NCI-H2107 treated with DMSO at 0.1 percent for 48 hours (cell line): ENCODE measurements at regions not wholly inside any gene's neighbourhood (a gene's known extent, or its start where the extent isn't known, plus 50 kb on each side); places are given as distances from the start of the nearest gene placed in this dataset.
A peak's percentile ranks its signal among the peaks of the same experiment; 100 is the strongest.

Experiments used
- DNase-seq: peaks from one replicate; lab custom pipeline; 2025; ENCODE audit not compliant: unreplicated experiment; lab: John Stamatoyannopoulos, UW

GRCh38 chr4:20395160-20395773 is 143.6 kb downstream of the SLIT2 start:
- peak; percentile 4 for DNase-seq

DNA sequence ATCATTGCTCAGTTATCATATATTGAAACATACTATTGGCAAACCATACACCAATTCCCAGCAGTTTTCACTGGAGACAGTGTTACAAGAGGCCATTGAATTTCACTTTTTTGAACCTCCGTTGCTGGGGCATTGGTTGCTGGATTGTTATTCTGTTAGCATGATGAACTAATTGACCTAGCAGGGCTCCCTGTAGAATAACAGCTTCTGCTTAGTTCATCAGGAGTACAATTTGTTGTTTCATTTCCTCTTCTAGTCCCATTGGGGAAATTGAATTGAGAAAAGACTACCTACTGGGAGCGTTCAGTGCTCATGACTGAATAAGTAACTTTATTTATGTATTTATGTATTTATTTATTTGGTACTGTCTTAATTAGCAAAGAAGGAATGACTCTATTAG is 151.6 kb downstream of the SLIT2 start:
- no peak for DNase-seq

DNA sequence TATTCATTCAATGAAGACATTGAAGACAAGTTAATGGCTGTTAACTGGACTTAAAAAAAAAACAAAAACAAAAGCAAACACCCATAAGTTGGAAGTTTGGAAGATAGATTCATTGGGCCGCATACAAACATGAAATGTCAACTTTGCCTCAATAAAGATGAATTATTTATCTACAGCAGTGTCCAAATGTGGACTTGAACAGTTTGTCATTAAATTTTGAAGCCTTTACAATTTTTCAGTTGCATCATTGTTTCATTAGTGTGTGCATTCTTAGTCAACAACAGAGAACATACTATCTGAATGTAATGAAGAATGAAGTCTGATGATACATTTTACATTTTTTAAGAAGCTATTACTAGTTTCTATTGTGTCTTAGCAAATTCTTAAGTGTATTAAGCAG is 152.1 kb downstream of the SLIT2 start:
- no peak for DNase-seq

- no peak for DNase-seq
Measured at GRCh38 chr4:20408611-20409010, 156.9 kb downstream of the SLIT2 start.

- DNase-seq = no peak
Measured at GRCh38 chr4:20412072-20412471, 160.4 kb downstream of the SLIT2 start.

DNA sequence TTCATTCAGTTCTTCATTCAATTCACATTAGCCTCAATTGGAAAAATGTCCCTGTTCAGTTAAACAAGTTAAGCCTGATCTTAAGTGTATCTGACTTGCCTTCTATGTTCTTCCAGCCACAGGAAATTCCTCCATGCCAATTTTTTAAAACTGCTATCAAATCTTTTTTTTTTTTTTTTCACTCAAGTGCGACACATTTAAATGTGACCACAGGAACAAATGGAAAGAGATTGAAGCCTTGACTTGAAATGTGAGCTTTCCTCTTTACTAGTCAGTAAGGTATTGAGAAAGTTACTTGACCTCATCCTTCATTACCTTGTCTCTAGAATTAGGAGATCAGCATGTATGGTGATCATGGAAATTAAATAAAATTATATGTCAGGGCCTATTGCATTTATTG is 165.1 kb downstream of the SLIT2 start:
- DNase-seq = no peak

- DNase-seq = peak; percentile 6
Measured at GRCh38 chr4:20418861-20419451, 167.3 kb downstream of the SLIT2 start.

- DNase-seq = no peak
Measured at GRCh38 chr4:20420916-20421602, 169.4 kb downstream of the SLIT2 start.

DNA sequence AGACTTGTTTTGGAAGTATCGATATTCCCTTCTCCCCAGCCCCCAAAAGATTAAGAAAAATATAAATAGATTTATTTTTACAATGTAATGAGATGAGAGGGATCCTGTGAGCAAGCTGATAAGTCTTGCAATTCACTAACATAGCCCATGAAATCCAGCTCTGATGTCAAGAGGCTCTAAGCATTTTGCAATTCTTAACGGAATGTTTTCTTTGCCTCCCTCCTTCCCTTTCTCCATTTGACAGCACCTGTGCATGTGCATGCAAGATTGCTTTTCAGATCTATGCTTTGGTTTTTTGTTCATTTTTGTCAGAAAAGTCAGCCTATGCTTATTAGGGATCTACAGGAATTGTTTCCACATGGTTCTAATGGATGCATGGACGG is 169.9 kb downstream of the SLIT2 start:
- DNase-seq = no peak

DNA sequence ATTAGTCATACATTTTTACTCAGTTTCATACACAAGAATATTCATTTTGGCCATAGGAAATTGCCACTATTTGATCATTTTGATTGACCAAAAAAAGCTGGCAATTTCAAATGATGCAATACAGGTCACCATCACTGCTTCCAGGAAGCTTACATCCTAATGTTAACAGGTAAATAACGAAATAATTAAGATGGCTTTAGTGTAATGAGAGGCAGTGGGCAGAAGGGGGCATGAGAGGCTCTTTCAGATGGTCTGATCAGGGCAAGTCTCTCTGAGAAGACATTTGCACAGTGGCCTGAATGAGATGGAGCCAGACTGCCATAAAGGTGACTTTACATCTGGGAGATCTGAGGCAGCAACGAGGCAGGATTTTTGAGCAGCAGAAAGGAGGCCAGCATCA is 170.7 kb downstream of the SLIT2 start:
- peak; percentile 66 for DNase-seq

GRCh38 chr4:20423420-20423819 is 171.7 kb downstream of the SLIT2 start:
- no peak for DNase-seq

DNA sequence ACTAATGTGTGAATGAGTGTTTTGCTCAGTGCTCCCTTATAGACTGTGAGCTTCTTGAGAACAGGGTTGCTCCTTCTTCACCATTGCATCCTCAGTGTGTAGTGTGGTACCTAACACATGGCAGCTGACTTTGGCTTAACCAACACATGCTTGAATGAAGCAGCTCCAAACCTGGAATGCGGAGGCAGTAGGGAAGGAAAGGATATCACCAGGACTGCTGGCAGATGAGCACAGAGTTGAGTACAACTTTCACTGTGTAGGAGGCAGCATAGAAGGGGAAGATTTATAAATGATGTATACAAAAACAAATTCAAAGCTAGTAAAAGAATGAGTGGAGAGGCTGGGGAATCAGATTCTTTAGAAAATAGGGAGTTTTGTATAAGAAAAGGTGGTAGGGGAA is 174.3 kb downstream of the SLIT2 start:
- DNase-seq = no peak

GRCh38 chr4:20428436-20429160 is 176.9 kb downstream of the SLIT2 start:
- no peak for DNase-seq

GRCh38 chr4:20430259-20430941 is 178.7 kb downstream of the SLIT2 start:
- no peak for DNase-seq

GRCh38 chr4:20431543-20431951 is 179.8 kb downstream of the SLIT2 start:
- no peak for DNase-seq

DNA sequence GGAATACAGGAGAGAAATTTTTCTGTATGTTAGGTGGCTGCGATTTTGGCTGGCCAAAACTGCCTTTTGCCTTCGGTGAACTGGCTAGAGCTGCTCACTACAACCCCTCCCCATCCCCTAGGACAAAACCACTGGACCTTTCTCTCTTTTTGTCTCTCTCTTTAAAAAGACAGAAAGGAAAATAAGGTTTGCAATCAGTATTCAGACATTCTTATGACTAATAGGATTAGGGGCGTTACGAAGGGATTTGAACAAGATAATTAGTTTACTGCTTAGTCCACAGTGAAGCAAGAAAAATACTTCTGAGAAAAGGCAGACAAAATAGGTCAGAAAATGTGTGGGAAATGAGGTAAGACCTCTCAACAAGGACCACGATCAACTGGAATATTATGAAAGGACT is 180.4 kb downstream of the SLIT2 start:
- DNase-seq = no peak

GRCh38 chr4:20433097-20433705 is 181.5 kb downstream of the SLIT2 start:
- no peak for DNase-seq

GRCh38 chr4:20440170-20440569 is 188.5 kb downstream of the SLIT2 start:
- DNase-seq = no peak

- no peak for DNase-seq
Measured at GRCh38 chr4:20443015-20443805, 191.5 kb downstream of the SLIT2 start.
